ENCODE measurements at regions not wholly inside any gene's neighbourhood (a gene's known extent, or its start where the extent isn't known, plus 50 kb on each side); places are given as distances from the start of the nearest gene placed in this dataset.

GRCh38 chr5:110951373-110951791 is 120.1 kb upstream of the TSLP start:
- TF ChIP-seq, protein P1, sequence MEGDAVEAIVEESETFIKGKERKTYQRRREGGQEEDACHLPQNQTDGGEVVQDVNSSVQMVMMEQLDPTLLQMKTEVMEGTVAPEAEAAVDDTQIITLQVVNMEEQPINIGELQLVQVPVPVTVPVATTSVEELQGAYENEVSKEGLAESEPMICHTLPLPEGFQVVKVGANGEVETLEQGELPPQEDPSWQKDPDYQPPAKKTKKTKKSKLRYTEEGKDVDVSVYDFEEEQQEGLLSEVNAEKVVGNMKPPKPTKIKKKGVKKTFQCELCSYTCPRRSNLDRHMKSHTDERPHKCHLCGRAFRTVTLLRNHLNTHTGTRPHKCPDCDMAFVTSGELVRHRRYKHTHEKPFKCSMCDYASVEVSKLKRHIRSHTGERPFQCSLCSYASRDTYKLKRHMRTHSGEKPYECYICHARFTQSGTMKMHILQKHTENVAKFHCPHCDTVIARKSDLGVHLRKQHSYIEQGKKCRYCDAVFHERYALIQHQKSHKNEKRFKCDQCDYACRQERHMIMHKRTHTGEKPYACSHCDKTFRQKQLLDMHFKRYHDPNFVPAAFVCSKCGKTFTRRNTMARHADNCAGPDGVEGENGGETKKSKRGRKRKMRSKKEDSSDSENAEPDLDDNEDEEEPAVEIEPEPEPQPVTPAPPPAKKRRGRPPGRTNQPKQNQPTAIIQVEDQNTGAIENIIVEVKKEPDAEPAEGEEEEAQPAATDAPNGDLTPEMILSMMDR (conservative IDR thresholded peaks at IDR 0.05; ENCODE audit: low read depth, low read length): no peak
- TF ChIP-seq EZH2 (IDR thresholded peaks at IDR 0.05; ENCODE audit: low read length, unreplicated experiment): no peak
